ENCODE measurements at regions not wholly inside any gene's neighbourhood (a gene's known extent, or its start where the extent isn't known, plus 50 kb on each side); places are given as distances from the start of the nearest gene placed in this dataset.

DNA sequence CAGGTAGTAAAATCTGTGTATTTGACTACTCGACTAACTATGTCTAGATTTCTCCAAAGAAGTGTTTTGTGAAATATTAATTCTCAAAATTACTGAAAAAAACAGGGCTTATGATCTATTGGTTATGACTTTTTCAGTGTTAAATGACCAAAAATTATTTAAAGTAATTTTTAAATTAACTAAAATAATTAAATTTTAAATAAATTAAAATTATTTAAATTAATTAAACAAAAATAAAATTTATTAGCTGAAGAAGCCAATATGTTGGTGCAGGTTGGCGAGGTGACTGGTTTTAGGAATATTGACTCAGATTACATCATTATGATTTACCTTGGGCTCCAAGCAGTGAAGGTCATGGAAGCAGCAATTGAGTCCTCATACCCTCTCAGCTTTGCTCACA, 483.2 kb downstream of the PTPRC start:
- 72 to 92% methylated on average over 2 of the region's 2 CpGs for WGBS, 2 donors

DNA sequence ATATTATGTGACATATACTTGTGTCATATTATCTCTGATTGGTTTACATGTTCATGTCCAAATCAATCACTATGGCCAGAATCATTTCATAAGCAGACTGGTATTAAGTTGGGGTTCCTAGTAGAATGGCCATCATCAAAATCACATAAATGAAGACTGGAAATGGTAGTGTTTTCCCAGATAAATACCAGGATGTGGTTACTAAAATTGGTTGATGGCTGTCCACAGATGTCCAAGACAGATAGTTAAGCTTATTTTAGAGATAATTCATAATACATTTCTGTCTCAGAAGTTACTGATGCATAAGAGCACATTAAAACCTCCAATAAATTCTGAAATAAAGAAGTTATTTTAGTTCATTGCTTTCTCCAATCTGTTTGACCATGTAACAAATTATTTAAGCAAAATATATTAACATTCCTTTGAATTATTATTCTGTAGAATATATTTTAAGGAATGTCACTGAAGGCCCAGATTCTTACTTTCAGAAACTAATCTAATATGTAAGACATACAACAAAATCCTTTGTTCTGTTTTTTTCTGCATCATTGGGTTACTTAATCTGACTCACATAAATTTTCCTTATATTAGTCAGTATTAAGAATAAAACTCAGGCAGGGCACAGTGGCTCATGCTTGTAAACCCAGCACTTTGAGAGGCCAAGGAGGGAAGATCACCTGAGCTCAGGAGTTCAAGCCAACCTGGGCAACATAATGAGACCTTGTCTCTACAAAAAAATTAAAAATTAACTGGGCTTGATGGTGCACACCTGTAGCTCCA, 483.9 kb downstream of the PTPRC start:
- no peaks in the 10 kb centered on the region for H3K36me3 ChIP-seq
- TF ChIP-seq, protein P1, sequence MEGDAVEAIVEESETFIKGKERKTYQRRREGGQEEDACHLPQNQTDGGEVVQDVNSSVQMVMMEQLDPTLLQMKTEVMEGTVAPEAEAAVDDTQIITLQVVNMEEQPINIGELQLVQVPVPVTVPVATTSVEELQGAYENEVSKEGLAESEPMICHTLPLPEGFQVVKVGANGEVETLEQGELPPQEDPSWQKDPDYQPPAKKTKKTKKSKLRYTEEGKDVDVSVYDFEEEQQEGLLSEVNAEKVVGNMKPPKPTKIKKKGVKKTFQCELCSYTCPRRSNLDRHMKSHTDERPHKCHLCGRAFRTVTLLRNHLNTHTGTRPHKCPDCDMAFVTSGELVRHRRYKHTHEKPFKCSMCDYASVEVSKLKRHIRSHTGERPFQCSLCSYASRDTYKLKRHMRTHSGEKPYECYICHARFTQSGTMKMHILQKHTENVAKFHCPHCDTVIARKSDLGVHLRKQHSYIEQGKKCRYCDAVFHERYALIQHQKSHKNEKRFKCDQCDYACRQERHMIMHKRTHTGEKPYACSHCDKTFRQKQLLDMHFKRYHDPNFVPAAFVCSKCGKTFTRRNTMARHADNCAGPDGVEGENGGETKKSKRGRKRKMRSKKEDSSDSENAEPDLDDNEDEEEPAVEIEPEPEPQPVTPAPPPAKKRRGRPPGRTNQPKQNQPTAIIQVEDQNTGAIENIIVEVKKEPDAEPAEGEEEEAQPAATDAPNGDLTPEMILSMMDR (IDR thresholded peaks at IDR 0.05): no peak
- no peak for TF ChIP-seq EP300 (IDR thresholded peaks at IDR 0.05)
- no peak for TF ChIP-seq POLR2A (IDR thresholded peaks at IDR 0.05)
- no peak for TF ChIP-seq POLR2AphosphoS5 (IDR thresholded peaks at IDR 0.05)
- no peaks in the 10 kb centered on the region for H3K4me1 ChIP-seq
- H3K4me3 ChIP-seq: no peak overlapping the region
- no peak for DNase-seq
- H3K27me3 ChIP-seq: no peaks in the 10 kb centered on the region
- intact Hi-C loops (cut with DNase I): no loop called here
- H3K27ac ChIP-seq: no peak overlapping the region
- H3K9me3 ChIP-seq: no peaks in the 10 kb centered on the region

More for the DNA sequence above, 483.2 kb downstream of the PTPRC start:
- intact Hi-C loops (cut with DNase I): no loop called here
- Histone ChIP-seq H3K9me3 (no peaks in the 10 kb centered on the region), H3K4me3 (no peak overlapping the region), H3K36me3 (no peaks in the 10 kb centered on the region), H3K4me1 (no peaks in the 10 kb centered on the region), H3K27ac (no peak overlapping the region), H3K27me3 (no peaks in the 10 kb centered on the region)
- DNase-seq: no peak
- TF ChIP-seq EP300 (IDR thresholded peaks at IDR 0.05) (no peak), POLR2AphosphoS5 (IDR thresholded peaks at IDR 0.05) (no peak), POLR2A (IDR thresholded peaks at IDR 0.05) (no peak)
- TF ChIP-seq, protein P1 (IDR thresholded peaks at IDR 0.05): no peak

DNA sequence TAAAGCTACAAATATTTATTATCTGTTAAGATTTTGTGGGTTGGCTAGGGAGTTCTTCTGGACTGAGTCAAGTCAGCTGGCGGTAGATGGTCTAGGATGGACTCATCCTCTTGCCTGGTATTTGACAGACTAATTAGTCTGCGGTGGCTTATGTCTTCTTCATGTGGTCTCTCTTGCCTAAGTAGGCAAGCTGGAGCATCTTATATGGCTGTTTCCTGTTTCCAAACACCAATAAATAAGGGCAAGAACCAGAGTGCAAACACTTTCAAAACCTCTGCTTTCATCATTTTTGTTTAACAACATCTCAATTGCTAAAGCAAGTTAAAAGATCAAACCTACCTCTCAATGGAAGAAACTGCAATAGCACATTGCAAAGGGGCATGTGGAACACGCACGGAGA, 484.8 kb downstream of the PTPRC start:
- Histone ChIP-seq H3K27ac (no peak overlapping the region), H3K27me3 (no peaks in the 10 kb centered on the region), H3K4me3 (no peak overlapping the region), H3K36me3 (no peaks in the 10 kb centered on the region), H3K9me3 (no peaks in the 10 kb centered on the region), H3K4me1 (no peaks in the 10 kb centered on the region)
- no peak for DNase-seq
- intact Hi-C loops (cut with DNase I): no loop called here
- TF ChIP-seq EP300 (IDR thresholded peaks at IDR 0.05) (no peak), POLR2A (IDR thresholded peaks at IDR 0.05) (no peak), POLR2AphosphoS5 (IDR thresholded peaks at IDR 0.05) (no peak)
- TF ChIP-seq, protein P1 (IDR thresholded peaks at IDR 0.05): no peak
- 79 to 82% methylated on average over 4 of the region's 4 CpGs for WGBS, 2 donors

GRCh38 chr1:199124351-199124750, 485.5 kb downstream of the PTPRC start:
- Histone ChIP-seq H3K27me3 (no peaks in the 10 kb centered on the region), H3K36me3 (no peaks in the 10 kb centered on the region), H3K4me3 (no peak overlapping the region), H3K4me1 (no peaks in the 10 kb centered on the region), H3K9me3 (no peaks in the 10 kb centered on the region), H3K27ac (no peak overlapping the region)
- no peak for DNase-seq
- WGBS, 2 donors: 80 to 83% methylated on average over 1 of the region's 1 CpG
- intact Hi-C loops (cut with DNase I): no loop called here
- TF ChIP-seq EP300 (IDR thresholded peaks at IDR 0.05) (no peak), POLR2A (IDR thresholded peaks at IDR 0.05) (no peak), POLR2AphosphoS5 (IDR thresholded peaks at IDR 0.05) (no peak)
- TF ChIP-seq, protein P1 (IDR thresholded peaks at IDR 0.05): no peak

- Histone ChIP-seq H3K36me3 (no peaks in the 10 kb centered on the region), H3K27ac (no peak overlapping the region), H3K9me3 (no peaks in the 10 kb centered on the region), H3K4me1 (no peaks in the 10 kb centered on the region), H3K27me3 (no peaks in the 10 kb centered on the region), H3K4me3 (no peak overlapping the region)
- TF ChIP-seq, protein P1 (IDR thresholded peaks at IDR 0.05): no peak
- no peak for TF ChIP-seq POLR2AphosphoS5 (IDR thresholded peaks at IDR 0.05)
- no peak for TF ChIP-seq EP300 (IDR thresholded peaks at IDR 0.05)
- no peak for TF ChIP-seq POLR2A (IDR thresholded peaks at IDR 0.05)
- WGBS, 2 donors: 21 to 66% methylated on average over 2 of the region's 2 CpGs
- DNase-seq: no peak
- intact Hi-C loops (cut with DNase I): no loop called here
Observed at GRCh38 chr1:199129247-199129646, 490.4 kb downstream of the PTPRC start.

All from sigmoid colon (tissue), 6 donors.